GM18505 (cell line): ENCODE measurements at regions not wholly inside any gene's neighbourhood (a gene's known extent, or its start where the extent isn't known, plus 50 kb on each side); places are given as distances from the start of the nearest gene placed in this dataset.

Experiments
- ATAC-seq: cut with Tn5 transposase; IDR thresholded peaks from one replicate; pipeline ENCODE4 v1.9.1; 2021; ENCODE audit not compliant: unreplicated experiment
- POLR2A ChIP-seq: IDR thresholded peaks from 4 replicates; pipeline ENCODE4 v1.6.1; 2011; ENCODE audit warnings: borderline replicate concordance; ENCODE audit not compliant: insufficient read depth, insufficient read length; ENCODE audit errors: extremely low read depth

GRCh38 chr13:74190999-74191398 lies 56.8 kb upstream of the KLF12 start:
- no peak for ATAC-seq
- no peak for TF ChIP-seq POLR2A

GRCh38 chr13:74187564-74187963 lies 53.4 kb upstream of the KLF12 start:
- ATAC-seq, result no peak
- TF ChIP-seq POLR2A, result no peak

GRCh38 chr13:74184283-74184682 lies 50.1 kb upstream of the KLF12 start:
- ATAC-seq, result no peak
- no peak for TF ChIP-seq POLR2A
